SJCRH30 (cell line): ENCODE measurements at regions not wholly inside any gene's neighbourhood (a gene's known extent, or its start where the extent isn't known, plus 50 kb on each side); places are given as distances from the start of the nearest gene placed in this dataset.

Experiments used
- DNase-seq, 2 experiments: peaks; one replicate each; pipeline ENCODE4 v3.0.0-alpha.2; 2015 to 2020
- H3K27ac ChIP-seq: fragments of 250-450 bp; sonication (Bioruptor Pico); 2 replicates; pipeline ENCODE4 v1.5.1; 2020; ENCODE audit warnings: mild to moderate bottlenecking, moderate library complexity
- H3K27me3 ChIP-seq: fragments of 250-450 bp; sonication (Bioruptor Pico); 2 replicates; pipeline ENCODE4 v1.5.1; 2020; ENCODE audit warnings: mild to moderate bottlenecking, moderate library complexity
- H3K36me3 ChIP-seq: fragments of 250-450 bp; sonication (Bioruptor Pico); 2 replicates; pipeline ENCODE4 v1.5.1; 2020; ENCODE audit warnings: mild to moderate bottlenecking, moderate library complexity
- H3K4me1 ChIP-seq: fragments of 250-450 bp; sonication (Bioruptor Pico); 2 replicates; pipeline ENCODE4 v1.5.1; 2020; ENCODE audit warnings: mild to moderate bottlenecking, moderate library complexity
- H3K4me3 ChIP-seq: fragments of 250-450 bp; sonication (Bioruptor Pico); 2 replicates; pipeline ENCODE4 v1.5.1; 2020; ENCODE audit warnings: mild to moderate bottlenecking, moderate library complexity
- H3K9me3 ChIP-seq: fragments of 250-450 bp; sonication (Bioruptor Pico); replicated peaks from 2 replicates; pipeline ENCODE4 v1.5.1; 2020; ENCODE audit warnings: mild to moderate bottlenecking, moderate library complexity

DNA sequence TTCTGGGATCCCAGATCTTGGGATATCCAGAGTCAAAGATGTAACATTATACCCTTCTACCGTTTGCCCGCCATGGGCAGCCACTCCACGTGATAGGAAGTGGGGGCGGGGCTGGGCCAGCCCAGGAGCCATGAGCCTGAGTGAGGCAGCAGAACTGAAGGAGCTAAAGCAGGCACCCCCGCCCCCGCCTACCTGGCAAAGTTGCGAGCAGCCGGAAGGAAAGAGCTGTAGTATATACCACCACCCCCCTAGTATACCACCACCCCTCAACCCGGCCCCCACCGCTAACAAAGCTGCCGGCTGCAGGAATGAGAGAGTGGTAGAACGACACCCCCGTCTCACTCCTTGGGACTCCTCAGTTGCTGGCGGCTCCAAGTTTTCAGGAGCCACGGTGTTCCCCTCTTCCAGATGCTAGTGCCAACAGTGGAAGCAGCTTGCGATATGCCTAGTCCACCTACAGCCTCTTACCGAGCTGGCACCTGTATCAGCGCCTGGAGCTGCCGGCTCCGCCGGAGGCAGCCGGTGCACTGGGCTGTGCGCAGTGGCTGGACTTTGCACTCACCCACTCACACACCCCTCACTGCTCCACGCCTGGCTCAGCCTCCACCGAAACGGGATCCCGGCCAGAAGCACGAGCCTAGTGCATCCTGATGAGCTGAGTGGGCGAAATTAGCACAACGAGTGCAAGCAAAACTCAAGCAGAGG lies 230.7 kb upstream of the PRR20A start:
- no peaks in the 10 kb centered on the region for H3K4me1 ChIP-seq
- no peak overlapping the region for H3K27ac ChIP-seq
- DNase-seq = no peak
- H3K27me3 ChIP-seq = no peaks in the 10 kb centered on the region; the same call in 1 of the 2 replicates
- H3K4me3 ChIP-seq = no peak overlapping the region
- H3K9me3 ChIP-seq = no peaks in the 10 kb centered on the region
- H3K36me3 ChIP-seq = no peaks in the 10 kb centered on the region

DNA sequence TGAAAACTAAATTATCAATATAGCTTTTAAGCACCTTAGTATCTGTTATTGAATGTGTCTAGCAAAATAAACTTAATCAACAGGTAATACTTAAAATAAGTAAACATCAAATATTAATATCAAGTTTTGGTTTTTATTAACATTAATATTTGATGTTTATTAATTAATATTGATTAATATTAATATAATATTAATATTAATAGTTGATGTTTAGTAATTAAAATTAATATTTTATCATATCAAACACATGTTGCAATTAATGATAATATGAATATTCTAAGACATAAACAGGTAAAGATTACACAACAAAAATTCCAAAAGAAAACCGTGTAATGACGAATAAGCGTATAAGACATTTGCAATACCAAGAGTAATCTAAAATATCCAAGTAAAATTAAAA lies 222.8 kb upstream of the PRR20A start:
- H3K4me3 ChIP-seq = no peak overlapping the region
- H3K36me3 ChIP-seq = no peaks in the 10 kb centered on the region
- no peak for DNase-seq
- H3K27me3 ChIP-seq = no peaks in the 10 kb centered on the region
- H3K27ac ChIP-seq = no peak overlapping the region
- no peaks in the 10 kb centered on the region for H3K9me3 ChIP-seq
- H3K4me1 ChIP-seq = peaks cover 4% of the 10 kb centered on the region; the same call in 1 of the 2 replicates

DNA sequence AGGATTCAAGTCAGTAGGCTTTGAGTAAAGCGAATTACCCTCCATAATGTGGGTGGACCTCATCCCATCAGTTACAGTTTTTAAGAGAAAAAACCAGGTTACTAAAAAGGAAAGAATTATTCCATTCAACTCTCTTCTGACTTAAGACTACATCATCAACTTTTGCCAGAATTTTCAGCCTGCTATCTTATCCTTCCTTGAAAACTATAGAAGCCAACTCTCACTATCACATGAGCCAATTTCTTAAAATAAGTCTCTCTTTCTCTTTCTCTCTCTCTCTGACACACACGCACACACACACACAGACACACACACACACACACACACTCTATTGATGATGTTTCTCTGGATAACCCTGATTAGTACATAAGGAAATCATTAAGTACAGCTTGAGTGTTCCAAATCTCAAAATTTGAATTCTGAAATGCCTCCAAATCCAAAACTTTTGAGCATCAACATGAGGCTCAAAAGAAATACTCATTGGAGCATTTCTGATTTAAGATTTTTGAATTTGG lies 217.0 kb upstream of the PRR20A start:
- DNase-seq = no peak
- no peaks in the 10 kb centered on the region for H3K27me3 ChIP-seq
- no peak overlapping the region for H3K4me3 ChIP-seq
- no peaks in the 10 kb centered on the region for H3K36me3 ChIP-seq
- no peak overlapping the region for H3K27ac ChIP-seq
- no peaks in the 10 kb centered on the region for H3K4me1 ChIP-seq
- no peaks in the 10 kb centered on the region for H3K9me3 ChIP-seq

DNA sequence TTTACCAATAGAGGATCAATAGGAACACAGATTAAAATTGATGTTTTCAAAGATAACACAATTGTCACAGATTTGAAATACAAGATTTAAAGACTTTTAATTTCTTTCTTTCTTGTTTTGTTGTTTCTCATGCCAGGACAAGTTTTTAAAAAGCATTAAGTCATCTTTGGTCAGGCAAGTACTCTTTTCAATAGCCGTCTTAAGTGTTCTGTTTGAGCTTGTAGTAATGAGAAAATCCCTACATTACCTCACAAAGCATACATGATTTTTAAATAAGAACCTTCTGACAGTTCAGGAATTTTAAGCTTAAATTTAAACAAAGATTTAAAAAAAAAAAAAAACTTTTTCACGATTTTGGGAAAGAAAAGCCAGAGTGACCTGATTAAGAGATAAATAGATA lies 216.3 kb upstream of the PRR20A start:
- no peak for DNase-seq
- no peaks in the 10 kb centered on the region for H3K27me3 ChIP-seq
- H3K9me3 ChIP-seq = no peaks in the 10 kb centered on the region

DNA sequence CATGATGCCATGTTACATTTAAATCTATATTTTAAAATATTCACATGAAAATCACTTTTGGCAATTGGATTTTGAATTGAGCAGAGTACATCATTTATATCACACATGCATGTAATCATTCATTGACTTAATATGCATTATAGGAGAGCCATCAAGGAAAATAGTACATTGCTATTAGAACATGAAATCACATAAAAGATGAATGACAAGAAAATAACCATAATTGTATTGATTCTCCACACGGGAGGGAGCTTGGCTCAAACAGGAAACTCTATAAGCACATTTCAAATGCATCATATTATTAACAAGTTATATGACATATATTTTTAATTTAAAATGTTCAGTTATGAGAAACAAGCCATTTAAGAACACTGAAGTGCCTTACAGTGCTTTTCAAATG lies 208.6 kb upstream of the PRR20A start:
- DNase-seq = no peak
- Histone ChIP-seq H3K27ac (no peak overlapping the region), H3K9me3 (no peaks in the 10 kb centered on the region), H3K27me3 (no peaks in the 10 kb centered on the region), H3K36me3 (no peaks in the 10 kb centered on the region), H3K4me3 (no peak overlapping the region), H3K4me1 (no peaks in the 10 kb centered on the region)

More for the DNA sequence above, 216.3 kb upstream of the PRR20A start:
- H3K4me3 ChIP-seq = no peak overlapping the region
- no peaks in the 10 kb centered on the region for H3K4me1 ChIP-seq
- no peaks in the 10 kb centered on the region for H3K36me3 ChIP-seq
- no peak overlapping the region for H3K27ac ChIP-seq

DNA sequence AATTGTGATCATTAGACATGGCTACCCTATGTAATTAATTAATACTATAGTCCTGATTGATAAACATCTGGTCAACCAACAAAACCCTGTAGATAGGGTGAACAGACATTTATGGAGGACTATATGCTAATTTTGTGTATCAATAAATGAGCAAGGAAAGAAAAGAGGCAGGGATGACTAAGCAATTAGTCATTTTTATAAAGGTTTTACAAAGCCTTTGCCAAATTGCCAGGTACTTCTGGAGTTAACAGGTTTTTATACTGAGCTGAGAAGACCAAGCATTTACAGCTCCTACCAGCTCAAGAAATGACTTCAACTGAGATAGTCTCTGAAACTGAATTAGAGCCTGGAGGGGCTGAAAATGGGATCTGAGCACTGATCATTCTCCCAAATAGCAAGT lies 186.8 kb upstream of the PRR20A start:
- H3K27ac ChIP-seq = no peak overlapping the region
- H3K4me3 ChIP-seq = no peak overlapping the region
- DNase-seq = no peak
- H3K36me3 ChIP-seq = no peaks in the 10 kb centered on the region
- no peaks in the 10 kb centered on the region for H3K9me3 ChIP-seq
- H3K27me3 ChIP-seq = no peaks in the 10 kb centered on the region
- no peaks in the 10 kb centered on the region for H3K4me1 ChIP-seq

DNA sequence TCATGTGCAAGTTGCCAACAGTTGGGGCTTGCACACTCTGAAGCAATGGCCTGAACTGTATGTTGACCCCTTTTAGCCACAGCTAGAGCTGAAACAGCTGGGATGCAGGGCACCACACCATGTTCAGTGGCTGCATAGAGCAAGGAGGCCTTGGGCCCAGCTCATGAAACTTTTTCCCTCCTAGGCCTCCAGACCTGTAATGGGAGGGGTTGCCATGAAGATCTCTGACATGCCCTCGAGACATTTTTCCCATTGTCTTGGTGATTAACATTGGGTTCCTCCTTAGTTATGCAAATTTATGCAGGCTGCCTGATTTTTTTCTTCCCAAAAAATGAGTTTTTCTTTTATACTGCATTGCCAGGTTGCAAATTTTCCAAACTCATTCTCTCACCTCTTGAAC lies 165.1 kb upstream of the PRR20A start:
- DNase-seq = no peak
- Histone ChIP-seq H3K27ac (no peak overlapping the region), H3K4me3 (no peak overlapping the region), H3K36me3 (no peaks in the 10 kb centered on the region), H3K4me1 (no peaks in the 10 kb centered on the region), H3K9me3 (no peaks in the 10 kb centered on the region), H3K27me3 (no peaks in the 10 kb centered on the region)

DNA sequence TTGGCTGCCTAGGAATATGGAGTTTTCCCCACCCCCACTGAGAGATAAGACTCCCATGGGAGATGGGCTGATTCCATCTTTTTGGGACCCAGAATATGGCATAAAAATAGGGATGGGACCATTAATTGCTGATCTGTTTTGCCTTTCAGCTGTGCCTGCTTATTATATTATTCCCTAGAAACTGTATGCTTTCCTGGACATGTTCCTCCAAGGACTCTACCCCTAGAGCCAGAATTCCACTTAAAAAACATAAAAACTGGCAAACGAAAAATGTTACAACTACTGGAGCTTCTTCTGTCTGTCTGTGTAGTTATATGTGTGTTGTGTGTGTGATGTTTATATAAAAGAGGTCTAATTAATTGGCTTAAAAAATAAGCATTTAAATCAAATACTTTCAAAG lies 159.9 kb upstream of the PRR20A start:
- Histone ChIP-seq H3K36me3 (no peaks in the 10 kb centered on the region), H3K9me3 (no peaks in the 10 kb centered on the region), H3K4me3 (no peak overlapping the region), H3K27ac (no peak overlapping the region), H3K27me3 (no peaks in the 10 kb centered on the region), H3K4me1 (no peaks in the 10 kb centered on the region)
- no peak for DNase-seq

DNA sequence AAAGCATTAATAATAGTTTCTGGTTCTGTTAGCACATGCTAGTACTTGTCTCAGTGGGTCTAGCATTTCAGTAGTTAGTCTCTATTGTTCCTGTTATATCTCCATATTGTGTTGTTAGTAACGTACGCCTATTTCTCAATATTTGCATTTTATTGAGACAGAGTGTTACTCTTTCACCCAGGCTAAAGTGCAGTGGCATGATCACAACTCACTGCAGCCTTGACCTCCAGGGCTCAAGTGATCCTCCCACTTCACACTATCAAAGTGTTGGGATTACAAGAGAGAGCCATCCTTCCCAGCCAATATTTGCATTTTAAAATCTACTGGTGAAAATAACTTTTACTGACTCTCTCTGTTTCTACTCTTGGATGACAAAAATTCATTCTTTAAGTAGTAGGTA lies 154.6 kb upstream of the PRR20A start:
- H3K36me3 ChIP-seq = no peaks in the 10 kb centered on the region
- H3K4me3 ChIP-seq = no peak overlapping the region
- H3K4me1 ChIP-seq = no peaks in the 10 kb centered on the region
- no peaks in the 10 kb centered on the region for H3K27me3 ChIP-seq
- no peak overlapping the region for H3K27ac ChIP-seq
- no peak for DNase-seq
- H3K9me3 ChIP-seq = no peaks in the 10 kb centered on the region

DNA sequence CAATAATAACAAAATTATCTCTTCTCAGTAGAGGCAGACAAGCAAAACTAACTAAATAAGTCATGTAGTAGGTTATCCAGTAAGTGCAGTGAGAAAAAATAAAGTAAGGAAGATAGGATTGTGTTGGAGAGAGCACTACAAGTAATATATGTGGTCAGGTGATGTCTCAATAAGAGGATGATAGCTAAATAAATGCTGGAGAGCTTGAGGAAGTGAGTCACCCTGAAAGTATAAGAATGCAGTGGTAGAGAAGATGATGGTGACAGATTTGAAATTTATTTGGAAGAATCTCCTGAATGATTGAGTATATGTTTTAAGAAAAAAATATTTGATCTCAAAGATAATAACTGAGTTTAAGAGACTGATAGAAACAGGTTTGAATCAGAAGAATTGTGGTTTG lies 152.2 kb upstream of the PRR20A start:
- H3K27ac ChIP-seq = no peak overlapping the region
- DNase-seq = no peak
- no peaks in the 10 kb centered on the region for H3K9me3 ChIP-seq
- H3K27me3 ChIP-seq = no peaks in the 10 kb centered on the region
- no peak overlapping the region for H3K4me3 ChIP-seq
- no peaks in the 10 kb centered on the region for H3K36me3 ChIP-seq
- H3K4me1 ChIP-seq = no peaks in the 10 kb centered on the region

DNA sequence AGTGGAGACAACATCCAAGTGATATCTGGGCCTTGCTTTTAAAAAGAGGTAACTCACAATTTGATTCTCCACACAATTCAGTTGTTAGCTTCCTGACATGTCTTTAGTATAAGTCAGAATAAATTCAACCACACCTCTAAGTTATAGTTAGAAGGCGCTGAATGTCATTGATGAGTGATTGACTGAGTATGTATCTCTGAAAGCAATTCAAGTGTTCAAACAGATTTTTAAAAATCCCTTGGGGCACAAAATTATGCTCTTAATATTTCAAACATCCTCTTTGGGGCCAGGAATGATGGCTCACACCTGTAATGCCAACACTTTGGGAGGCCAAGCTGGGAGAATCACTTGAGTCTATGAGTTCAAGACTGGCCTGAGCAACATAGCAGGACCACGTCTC lies 137.0 kb upstream of the PRR20A start:
- no peak overlapping the region for H3K27ac ChIP-seq
- H3K4me3 ChIP-seq = no peak overlapping the region
- no peaks in the 10 kb centered on the region for H3K36me3 ChIP-seq
- H3K27me3 ChIP-seq = no peaks in the 10 kb centered on the region
- no peaks in the 10 kb centered on the region for H3K4me1 ChIP-seq
- no peaks in the 10 kb centered on the region for H3K9me3 ChIP-seq
- DNase-seq = no peak

DNA sequence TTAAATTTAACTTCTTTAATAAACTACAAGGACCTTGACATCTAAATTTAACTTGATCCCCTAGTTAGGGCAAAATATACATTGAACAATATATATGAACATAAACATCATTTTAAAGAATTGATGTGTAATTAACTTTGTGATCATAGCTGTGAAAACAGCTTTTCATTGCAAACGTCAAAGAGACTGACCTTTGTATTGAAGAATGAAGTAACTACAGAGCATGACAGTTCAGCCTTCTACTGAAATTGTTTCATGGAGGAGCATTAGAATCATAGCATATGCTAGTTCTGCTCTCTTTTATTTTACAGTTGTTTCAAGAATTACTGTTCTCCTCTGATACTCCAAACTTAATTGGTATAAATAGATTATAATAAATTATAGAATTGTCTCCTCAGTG lies 123.4 kb upstream of the PRR20A start:
- no peaks in the 10 kb centered on the region for H3K36me3 ChIP-seq
- no peak for DNase-seq
- H3K4me3 ChIP-seq = no peak overlapping the region
- no peak overlapping the region for H3K27ac ChIP-seq
- no peaks in the 10 kb centered on the region for H3K27me3 ChIP-seq
- H3K9me3 ChIP-seq = no peaks in the 10 kb centered on the region
- H3K4me1 ChIP-seq = no peaks in the 10 kb centered on the region

DNA sequence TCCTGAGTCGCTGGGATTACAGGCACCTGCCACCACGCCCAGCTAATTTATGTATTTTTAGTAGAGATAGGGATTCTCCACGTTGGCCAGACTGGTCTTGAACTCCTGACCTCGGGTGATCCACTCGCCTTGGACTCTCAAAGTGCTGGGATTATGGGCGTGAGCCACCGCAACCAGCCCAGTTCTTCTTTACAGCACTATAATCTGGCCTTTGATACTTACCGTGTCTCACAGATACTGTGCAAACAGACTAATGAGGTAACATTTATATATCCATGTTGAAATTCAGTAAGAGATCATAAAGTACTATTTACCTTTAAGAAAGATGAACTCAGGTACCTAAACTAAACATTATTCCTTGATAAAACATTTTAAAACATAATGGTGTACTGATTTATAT lies 121.8 kb upstream of the PRR20A start:
- no peaks in the 10 kb centered on the region for H3K4me1 ChIP-seq
- no peak overlapping the region for H3K27ac ChIP-seq
- DNase-seq = no peak
- no peaks in the 10 kb centered on the region for H3K27me3 ChIP-seq
- no peaks in the 10 kb centered on the region for H3K36me3 ChIP-seq
- no peaks in the 10 kb centered on the region for H3K9me3 ChIP-seq
- no peak overlapping the region for H3K4me3 ChIP-seq

DNA sequence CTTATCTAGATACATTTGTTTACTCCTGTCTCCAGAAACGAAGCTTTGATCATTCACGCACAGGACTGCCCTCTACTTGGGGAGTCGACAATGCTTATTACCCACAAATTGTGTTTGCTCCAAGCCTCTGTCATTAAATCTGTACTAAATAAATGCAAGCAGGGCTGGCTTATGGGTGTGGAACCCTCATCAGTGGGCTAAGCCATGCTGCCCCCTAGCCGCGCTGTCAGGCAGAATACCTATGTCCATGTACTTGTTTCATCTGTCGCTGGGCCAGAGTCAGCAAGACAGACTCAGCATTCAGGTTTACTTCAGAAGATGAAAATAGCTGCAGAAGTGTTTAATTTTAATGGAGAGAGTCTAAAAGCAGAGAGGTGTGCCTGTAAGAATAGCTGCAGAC lies 110.0 kb upstream of the PRR20A start:
- Histone ChIP-seq H3K4me3 (no peak overlapping the region), H3K27ac (no peak overlapping the region), H3K27me3 (no peaks in the 10 kb centered on the region), H3K9me3 (no peaks in the 10 kb centered on the region), H3K4me1 (no peaks in the 10 kb centered on the region), H3K36me3 (no peaks in the 10 kb centered on the region)
- no peak for DNase-seq

DNA sequence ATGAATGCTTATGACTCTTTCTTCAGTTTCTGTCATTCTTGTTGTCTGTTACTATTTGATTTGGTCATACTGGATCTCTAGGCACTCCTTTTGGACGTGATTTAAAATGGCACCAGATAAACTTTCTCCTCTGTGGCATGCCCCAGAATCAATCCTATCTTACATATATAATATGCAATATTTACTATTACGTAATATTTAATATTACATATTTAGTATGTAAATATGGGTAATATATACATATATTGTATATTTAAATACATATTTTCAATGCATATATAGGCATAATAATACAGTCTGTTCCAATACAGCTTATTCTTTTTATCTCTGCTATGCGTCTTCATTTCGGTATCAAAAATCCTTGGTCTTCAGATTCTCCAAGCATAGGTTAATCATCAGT lies 104.4 kb upstream of the PRR20A start:
- H3K4me1 ChIP-seq = no peaks in the 10 kb centered on the region
- H3K4me3 ChIP-seq = no peak overlapping the region
- no peaks in the 10 kb centered on the region for H3K36me3 ChIP-seq
- H3K27me3 ChIP-seq = no peaks in the 10 kb centered on the region
- no peak overlapping the region for H3K27ac ChIP-seq
- no peak for DNase-seq
- H3K9me3 ChIP-seq = no peaks in the 10 kb centered on the region

DNA sequence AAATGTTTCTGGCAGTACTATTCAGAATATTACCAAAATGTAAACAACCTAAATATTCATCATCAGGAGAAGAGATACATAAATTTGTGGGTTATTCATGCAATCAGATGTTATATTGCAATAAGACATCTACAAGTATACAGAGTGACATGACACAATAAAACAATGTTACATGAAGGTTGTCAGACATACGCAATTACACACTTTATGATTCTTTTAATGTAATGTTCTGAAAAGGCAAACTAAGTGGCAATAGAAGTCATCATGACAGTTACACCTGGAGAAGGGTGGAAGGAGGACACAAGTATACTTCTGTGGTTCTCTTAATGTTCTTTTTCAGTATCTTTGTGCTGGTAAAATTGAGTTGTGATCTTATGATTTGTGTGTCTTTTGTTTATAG lies 95.8 kb upstream of the PRR20A start:
- Histone ChIP-seq H3K4me3 (no peak overlapping the region), H3K9me3 (0 out of 2 replicates have a peak, but pooled peaks cover 2% of the 10 kb centered on the region), H3K4me1 (no peaks in the 10 kb centered on the region), H3K36me3 (no peaks in the 10 kb centered on the region), H3K27ac (no peak overlapping the region), H3K27me3 (no peaks in the 10 kb centered on the region)
- no peak for DNase-seq
